ENCODE measurements at regions not wholly inside any gene's neighbourhood (a gene's known extent, or its start where the extent isn't known, plus 50 kb on each side); places are given as distances from the start of the nearest gene placed in this dataset.

DNA sequence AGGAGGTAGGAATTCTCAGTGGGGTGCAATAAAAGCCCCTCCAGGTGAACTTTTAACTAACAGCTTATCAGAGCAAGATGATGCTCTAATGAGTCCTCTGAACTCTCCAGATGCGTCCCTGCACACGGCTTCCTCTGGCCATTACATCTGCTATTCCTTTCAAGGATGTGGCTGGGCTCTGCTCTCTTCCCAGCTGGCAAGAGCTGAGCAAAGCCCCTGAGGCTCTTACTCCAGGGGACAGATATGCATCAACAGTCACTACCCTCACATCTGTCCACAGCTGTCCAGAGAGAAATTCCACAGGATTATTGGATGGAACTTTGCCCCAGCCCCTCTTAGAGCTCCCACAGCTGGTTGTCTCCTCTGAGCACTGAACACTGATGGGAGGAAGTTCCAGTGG, 267.8 kb downstream of the C1orf94 start:
- no peaks in the 10 kb centered on the region for H3K27me3 ChIP-seq (replicated peaks; ENCODE audit: control insufficient read depth, insufficient read depth, low read length)
- CTCF ChIA-PET = no interaction called here
- no peak for DNase-seq
- Mint-ChIP-seq H3K27me3 (ENCODE audit: insufficient read depth, unreplicated experiment) (peaks cover 11% of the 10 kb centered on the region), H3K9me3 (ENCODE audit: unreplicated experiment) (no peaks in the 10 kb centered on the region), H3K36me3 (ENCODE audit: insufficient read depth, unreplicated experiment) (peaks cover 4% of the 10 kb centered on the region), H3K27ac (ENCODE audit: unreplicated experiment) (no peak overlapping the region), H3K4me1 (ENCODE audit: low read depth, unreplicated experiment) (no peaks in the 10 kb centered on the region), H3K4me3 (ENCODE audit: unreplicated experiment) (no peak overlapping the region)
- H3K36me3 ChIP-seq (ENCODE audit: control insufficient read depth, insufficient read depth, low read length) = no peaks in the 10 kb centered on the region
- POLR2A ChIA-PET = no interaction called here
- no TSS peak for BruUV-seq (replicated peaks)
- H3K4me3 ChIP-seq (ENCODE audit: low read depth, low read length) = no peak overlapping the region
- no peak for TF ChIP-seq CTCF (IDR thresholded peaks at IDR 0.05; ENCODE audit: insufficient read depth in 1 of 2, low read depth in 1 of 2, low read length in 1 of 2, severe bottlenecking in 1 of 2, unreplicated experiment in 1 of 2)
- intact Hi-C loops (cut with micrococcal nuclease; ENCODE audit: unreplicated experiment) = no loop called here
- H3K9me3 ChIP-seq = no peaks in the 10 kb centered on the region
- H3K4me1 ChIP-seq = no peaks in the 10 kb centered on the region

- Mint-ChIP-seq H3K27me3 (ENCODE audit: insufficient read depth, unreplicated experiment) (peaks cover 9% of the 10 kb centered on the region), H3K9me3 (ENCODE audit: unreplicated experiment) (no peaks in the 10 kb centered on the region), H3K4me3 (ENCODE audit: unreplicated experiment) (no peak overlapping the region), H3K36me3 (ENCODE audit: insufficient read depth, unreplicated experiment) (peaks cover 4% of the 10 kb centered on the region), H3K27ac (ENCODE audit: unreplicated experiment) (no peak overlapping the region), H3K4me1 (ENCODE audit: low read depth, unreplicated experiment) (no peaks in the 10 kb centered on the region)
- H3K4me3 ChIP-seq (ENCODE audit: low read depth, low read length) = no peak overlapping the region
- intact Hi-C loops (cut with micrococcal nuclease; ENCODE audit: unreplicated experiment) = no loop called here
- CTCF ChIA-PET = no interaction called here
- POLR2A ChIA-PET = no interaction called here
- no peaks in the 10 kb centered on the region for H3K4me1 ChIP-seq
- no TSS peak for BruUV-seq (replicated peaks)
- H3K27me3 ChIP-seq (replicated peaks; ENCODE audit: control insufficient read depth, insufficient read depth, low read length) = no peaks in the 10 kb centered on the region
- TF ChIP-seq CTCF (IDR thresholded peaks at IDR 0.05; ENCODE audit: insufficient read depth in 1 of 2, low read depth in 1 of 2, low read length in 1 of 2, severe bottlenecking in 1 of 2, unreplicated experiment in 1 of 2) = no peak
- H3K9me3 ChIP-seq = no peaks in the 10 kb centered on the region
- H3K36me3 ChIP-seq (ENCODE audit: control insufficient read depth, insufficient read depth, low read length) = no peaks in the 10 kb centered on the region
- DNase-seq = no peak
Observed at GRCh38 chr1:34450325-34450724, 273.6 kb downstream of the C1orf94 start.

DNA sequence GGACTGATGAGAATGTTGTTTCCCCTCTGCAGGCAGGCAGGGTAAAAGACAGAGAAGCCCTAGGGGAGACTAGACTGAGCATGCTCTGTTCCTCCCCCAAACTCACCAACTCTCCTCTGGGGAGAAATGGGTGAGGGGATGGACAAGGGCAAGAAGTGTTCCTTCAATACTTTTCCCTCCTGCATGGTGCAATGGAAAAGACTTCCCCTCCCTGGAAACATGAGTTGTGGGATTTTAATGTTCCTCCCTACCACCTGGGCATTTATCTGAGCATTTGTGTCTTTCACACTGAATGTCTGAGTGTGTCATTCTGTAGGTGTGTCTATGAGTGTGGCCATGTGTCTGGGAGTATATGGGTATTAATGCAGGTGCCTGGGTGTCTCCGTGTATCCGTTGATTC, 275.7 kb downstream of the C1orf94 start:
- TF ChIP-seq CTCF (IDR thresholded peaks at IDR 0.05; ENCODE audit: insufficient read depth in 1 of 2, low read depth in 1 of 2, low read length in 1 of 2, severe bottlenecking in 1 of 2, unreplicated experiment in 1 of 2) = no peak
- ChIA-PET POLR2A (no interaction called here), CTCF (no interaction called here)
- peaks cover 5% of the 10 kb centered on the region for H3K27me3 Mint-ChIP-seq (ENCODE audit: insufficient read depth, unreplicated experiment)
- no peak overlapping the region for H3K4me3 Mint-ChIP-seq (ENCODE audit: unreplicated experiment)
- no peaks in the 10 kb centered on the region for H3K4me1 ChIP-seq
- no peaks in the 10 kb centered on the region for H3K27me3 ChIP-seq (replicated peaks; ENCODE audit: control insufficient read depth, insufficient read depth, low read length)
- H3K9me3 Mint-ChIP-seq (ENCODE audit: unreplicated experiment) = no peaks in the 10 kb centered on the region
- H3K27ac Mint-ChIP-seq (ENCODE audit: unreplicated experiment) = no peak overlapping the region
- no peak for DNase-seq
- no peaks in the 10 kb centered on the region for H3K9me3 ChIP-seq
- no peaks in the 10 kb centered on the region for H3K36me3 Mint-ChIP-seq (ENCODE audit: insufficient read depth, unreplicated experiment)
- no peaks in the 10 kb centered on the region for H3K36me3 ChIP-seq (ENCODE audit: control insufficient read depth, insufficient read depth, low read length)
- BruUV-seq (replicated peaks) = no TSS peak
- intact Hi-C loops (cut with micrococcal nuclease; ENCODE audit: unreplicated experiment) = no loop called here
- H3K4me1 Mint-ChIP-seq (ENCODE audit: low read depth, unreplicated experiment) = no peaks in the 10 kb centered on the region
- H3K4me3 ChIP-seq (ENCODE audit: low read depth, low read length) = no peak overlapping the region
